ENCODE measurements at regions not wholly inside any gene's neighbourhood (a gene's known extent, or its start where the extent isn't known, plus 50 kb on each side); places are given as distances from the start of the nearest gene placed in this dataset.

GRCh38 chr4:43360296-43360695, 467.8 kb downstream of the GRXCR1 start (continued):
- peak; percentile 95 for TF ChIP-seq ARID5B (CRISPR knock-in tag; IDR thresholded peaks at IDR 0.05)
- TF ChIP-seq PATZ1 (CRISPR knock-in tag; IDR thresholded peaks at IDR 0.05) = peak; percentile 21; the same call in 1 of the 2 replicates
- peak; percentile 74; the same call in 1 of the 2 replicates for TF ChIP-seq NR2F2 (IDR thresholded peaks at IDR 0.05; ENCODE audit: borderline replicate concordance, low read depth)
- TF ChIP-seq HOMEZ (CRISPR knock-in tag; IDR thresholded peaks at IDR 0.05; ENCODE audit: low read depth) = peak; percentile 66; the same call in 1 of the 2 replicates
- no peak for TF ChIP-seq ZNF567 (CRISPR knock-in tag; IDR thresholded peaks at IDR 0.05; ENCODE audit: borderline replicate concordance)
- TF ChIP-seq, protein P1, sequence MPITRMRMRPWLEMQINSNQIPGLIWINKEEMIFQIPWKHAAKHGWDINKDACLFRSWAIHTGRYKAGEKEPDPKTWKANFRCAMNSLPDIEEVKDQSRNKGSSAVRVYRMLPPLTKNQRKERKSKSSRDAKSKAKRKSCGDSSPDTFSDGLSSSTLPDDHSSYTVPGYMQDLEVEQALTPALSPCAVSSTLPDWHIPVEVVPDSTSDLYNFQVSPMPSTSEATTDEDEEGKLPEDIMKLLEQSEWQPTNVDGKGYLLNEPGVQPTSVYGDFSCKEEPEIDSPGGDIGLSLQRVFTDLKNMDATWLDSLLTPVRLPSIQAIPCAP (CRISPR knock-in tag; IDR thresholded peaks at IDR 0.05; ENCODE audit: low read depth) = no peak
- TF ChIP-seq ETV5 (CRISPR knock-in tag; IDR thresholded peaks at IDR 0.05; ENCODE audit: borderline replicate concordance) = peak; percentile 41; the same call in 1 of the 2 replicates

Measured in HepG2 (cell line).